HG02678 (cell line): ENCODE measurements at regions not wholly inside any gene's neighbourhood (a gene's known extent, or its start where the extent isn't known, plus 50 kb on each side); places are given as distances from the start of the nearest gene placed in this dataset.

Experiments
- ATAC-seq: cut with Tn5 transposase; IDR thresholded peaks from one replicate; pipeline ENCODE4 v1.9.1; 2021; ENCODE audit warnings: mild to moderate bottlenecking, moderate library complexity; ENCODE audit not compliant: unreplicated experiment

DNA sequence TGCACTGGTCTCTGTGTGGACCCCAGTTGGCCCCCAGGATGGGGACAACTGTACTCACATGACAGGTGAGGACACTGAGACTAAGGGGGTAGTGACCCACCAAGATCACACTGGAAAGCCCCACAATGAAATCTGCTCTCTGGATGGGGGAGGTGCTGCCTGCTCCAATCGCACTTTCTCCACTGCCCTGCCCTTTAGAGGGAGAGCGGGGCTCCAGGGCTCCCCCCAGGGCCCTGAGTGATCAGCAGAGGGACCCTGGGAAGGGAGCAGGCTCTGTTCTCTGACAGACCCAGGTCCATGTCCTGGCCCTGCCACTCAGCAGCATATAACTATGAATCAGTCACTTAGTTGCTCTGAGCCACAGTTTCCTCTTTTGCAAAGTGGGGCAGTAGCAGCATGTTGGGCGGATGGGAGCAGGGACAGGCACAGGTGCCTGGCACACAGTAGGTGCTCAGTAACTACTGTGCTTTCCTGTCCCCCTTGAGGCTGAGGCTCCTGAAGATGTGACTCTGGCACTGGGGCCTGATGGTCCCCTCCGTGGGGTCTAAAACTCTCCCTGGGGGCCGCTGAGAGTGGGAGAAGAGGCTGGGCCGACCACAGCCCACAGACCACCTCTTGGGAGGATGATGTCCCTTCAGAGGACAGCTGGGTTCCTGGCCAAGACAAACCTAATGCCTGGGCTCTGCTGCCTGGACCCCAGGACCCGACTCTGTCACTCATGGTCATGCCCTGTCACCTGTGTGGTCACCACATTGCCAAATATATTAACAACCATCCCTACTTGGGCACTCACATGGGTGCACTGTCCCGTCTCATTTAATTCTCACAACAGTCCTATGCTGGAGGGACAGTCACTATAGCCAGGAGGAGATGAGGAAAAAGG is 222.7 kb downstream of the PTPRU start:
- no peak for ATAC-seq

DNA sequence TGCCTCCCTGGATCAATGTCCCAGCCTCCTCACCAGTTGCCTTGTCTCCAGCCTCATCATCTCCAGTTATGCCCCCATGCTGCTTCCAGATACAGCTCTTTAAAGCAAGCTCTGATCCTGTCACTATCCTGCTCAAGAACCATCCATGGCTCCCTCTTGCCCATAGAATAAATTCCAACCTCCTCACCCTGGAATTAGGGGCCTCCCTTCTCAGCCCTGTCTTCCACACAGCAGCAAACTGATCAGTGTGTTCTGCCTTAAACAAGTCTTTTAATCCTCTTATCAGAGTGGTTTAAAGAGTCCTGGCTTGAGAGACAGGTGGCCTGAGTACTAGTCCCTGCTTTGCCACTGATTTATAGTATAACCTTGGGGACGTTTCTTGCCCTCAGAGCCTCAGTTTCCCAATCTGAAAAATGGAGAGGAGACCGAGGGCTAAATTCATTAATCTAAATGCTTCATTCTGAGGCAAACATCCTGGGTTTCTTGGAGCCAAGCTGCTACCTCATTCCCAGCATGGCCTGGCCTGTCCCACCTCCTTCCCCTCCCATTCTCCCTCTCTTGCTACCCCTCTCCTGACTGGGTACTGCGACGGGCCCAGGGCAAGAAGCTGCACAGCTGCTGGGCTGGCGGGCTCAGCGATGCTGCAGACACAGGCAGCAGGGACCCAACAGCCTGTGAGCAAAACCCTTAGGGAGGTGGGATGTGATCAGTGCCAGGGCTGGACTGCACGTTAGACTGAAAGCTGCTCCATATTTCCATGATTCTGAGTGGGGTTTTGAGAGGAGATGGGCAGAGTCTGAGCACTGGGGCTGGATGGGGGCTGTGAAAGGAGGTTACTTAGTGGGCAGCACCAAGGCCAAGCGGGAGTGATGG is 221.4 kb downstream of the PTPRU start:
- no peak for ATAC-seq

GRCh38 chr1:29456685-29457435 is 220.5 kb downstream of the PTPRU start:
- no peak for ATAC-seq

DNA sequence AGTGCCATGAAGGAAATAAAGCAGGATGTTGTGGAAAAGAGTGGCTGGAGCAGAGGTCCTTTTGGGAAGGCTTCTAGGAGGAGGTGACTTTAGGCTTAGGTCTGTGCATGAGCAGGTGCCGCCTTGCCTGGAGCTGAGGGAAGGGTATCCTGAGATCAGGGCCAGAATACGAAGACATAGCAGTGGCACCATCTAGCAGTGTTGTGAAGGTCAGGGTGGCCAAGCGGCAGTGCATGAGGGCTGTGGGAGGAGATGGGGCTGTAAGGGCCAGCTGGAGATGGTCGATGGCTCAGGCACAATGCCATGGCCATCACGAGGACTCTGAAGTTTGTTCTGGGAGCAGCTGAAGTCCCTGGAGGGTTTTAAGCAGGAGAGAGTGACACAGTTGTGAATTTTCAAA is 219.5 kb downstream of the PTPRU start:
- no peak for ATAC-seq

- no peak for ATAC-seq
Measured at GRCh38 chr1:29454616-29455380, 218.5 kb downstream of the PTPRU start.

DNA sequence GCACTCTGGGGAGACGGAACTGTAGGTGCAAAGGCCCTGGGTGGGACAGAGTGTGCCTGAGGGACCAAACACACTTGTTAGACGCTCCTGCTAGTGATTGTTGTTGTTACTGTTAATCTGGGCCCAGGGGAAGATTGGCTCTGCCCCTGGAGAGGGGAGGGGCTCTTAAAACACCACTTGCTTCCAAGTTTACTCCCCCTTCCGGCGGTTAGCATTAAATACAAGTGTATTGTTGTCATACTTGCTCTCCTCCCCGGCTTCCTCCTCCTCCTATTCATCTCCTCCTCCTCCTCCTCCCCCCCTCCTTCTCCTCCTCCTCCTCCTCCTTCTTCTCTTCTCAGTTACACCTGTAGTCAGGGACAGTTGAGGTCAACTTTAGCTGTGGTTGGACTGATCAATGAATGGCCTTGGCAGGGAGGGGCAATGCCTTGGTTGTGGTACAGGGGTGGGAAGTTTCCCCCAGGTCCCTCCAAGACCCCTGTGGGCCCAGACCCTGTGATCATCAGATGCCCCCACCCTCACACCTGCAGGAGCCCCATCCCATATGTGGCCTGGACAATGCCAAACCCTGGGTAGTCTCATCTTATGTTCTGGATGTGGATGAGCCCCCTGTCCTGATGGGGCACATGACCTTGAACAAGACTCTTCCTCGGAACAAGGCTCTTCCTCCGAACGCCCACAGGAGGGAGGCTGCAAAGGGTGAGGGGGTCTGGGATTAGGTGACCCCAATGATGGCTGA is 217.3 kb downstream of the PTPRU start:
- ATAC-seq, result no peak

GRCh38 chr1:29452463-29453230 is 216.3 kb downstream of the PTPRU start:
- ATAC-seq, result no peak

GRCh38 chr1:29451368-29451892 is 215.1 kb downstream of the PTPRU start:
- ATAC-seq, result no peak

DNA sequence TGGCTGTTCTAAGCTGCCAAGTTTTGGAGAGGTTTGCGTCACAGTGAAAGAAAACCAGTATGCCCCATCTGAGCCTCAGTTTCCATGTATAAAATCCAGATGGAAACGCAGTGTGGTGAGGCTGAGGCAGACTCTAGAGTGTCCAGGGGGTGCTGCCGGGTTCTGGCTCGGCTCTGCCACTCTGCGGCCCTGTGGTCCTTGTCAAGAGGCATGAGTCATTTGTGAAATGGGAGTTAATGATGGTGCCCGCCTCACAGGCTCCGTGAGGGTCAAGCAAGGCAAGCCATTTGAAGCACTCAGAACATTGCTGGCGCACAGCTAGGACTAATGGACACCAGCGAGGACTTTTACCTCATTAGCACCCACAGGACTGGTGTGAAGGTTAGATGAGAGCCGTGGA is 214.3 kb downstream of the PTPRU start:
- ATAC-seq, result no peak

GRCh38 chr1:29448456-29449235 is 212.3 kb downstream of the PTPRU start:
- no peak for ATAC-seq

- no peak for ATAC-seq
Measured at GRCh38 chr1:29447368-29447767, 211.0 kb downstream of the PTPRU start.

GRCh38 chr1:29444782-29445729 is 208.7 kb downstream of the PTPRU start:
- ATAC-seq, result no peak

- ATAC-seq, result no peak
Measured at GRCh38 chr1:29444081-29444715, 207.9 kb downstream of the PTPRU start.

GRCh38 chr1:29441916-29442668 is 205.8 kb downstream of the PTPRU start:
- no peak for ATAC-seq

DNA sequence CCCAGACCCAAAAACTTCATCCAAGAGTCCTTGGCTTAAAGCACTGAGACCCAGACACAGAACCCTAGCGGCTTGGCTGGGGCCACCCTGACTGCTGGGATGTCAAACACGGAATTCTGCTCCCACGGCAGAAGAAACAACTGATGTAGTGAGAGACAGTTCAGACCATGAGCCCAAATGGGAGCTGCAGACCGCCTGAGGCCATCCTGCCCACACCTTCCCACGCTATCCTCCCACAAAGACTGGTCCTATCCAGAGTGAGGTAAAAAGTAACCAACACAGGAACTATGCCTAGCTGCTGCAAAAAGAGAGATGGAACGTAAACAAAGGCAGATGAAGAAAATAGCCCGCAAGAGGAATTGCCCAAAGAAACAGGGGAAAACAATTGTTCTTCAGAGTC is 203.3 kb downstream of the PTPRU start:
- ATAC-seq, result no peak

- no peak for ATAC-seq
Measured at GRCh38 chr1:29438991-29439390, 202.7 kb downstream of the PTPRU start.
